ENCODE measurements at regions not wholly inside any gene's neighbourhood (a gene's known extent, or its start where the extent isn't known, plus 50 kb on each side); places are given as distances from the start of the nearest gene placed in this dataset.
"Not testable (repeated sequence)": the region's sequence is repeated elsewhere in the genome, so short reads cannot be mapped to it uniquely, and the experiment has no call there.

GRCh38 chr9:62849991-62850390, 1660.2 kb downstream of the SPATA31A7 start:
- TF ChIP-seq, protein P1, sequence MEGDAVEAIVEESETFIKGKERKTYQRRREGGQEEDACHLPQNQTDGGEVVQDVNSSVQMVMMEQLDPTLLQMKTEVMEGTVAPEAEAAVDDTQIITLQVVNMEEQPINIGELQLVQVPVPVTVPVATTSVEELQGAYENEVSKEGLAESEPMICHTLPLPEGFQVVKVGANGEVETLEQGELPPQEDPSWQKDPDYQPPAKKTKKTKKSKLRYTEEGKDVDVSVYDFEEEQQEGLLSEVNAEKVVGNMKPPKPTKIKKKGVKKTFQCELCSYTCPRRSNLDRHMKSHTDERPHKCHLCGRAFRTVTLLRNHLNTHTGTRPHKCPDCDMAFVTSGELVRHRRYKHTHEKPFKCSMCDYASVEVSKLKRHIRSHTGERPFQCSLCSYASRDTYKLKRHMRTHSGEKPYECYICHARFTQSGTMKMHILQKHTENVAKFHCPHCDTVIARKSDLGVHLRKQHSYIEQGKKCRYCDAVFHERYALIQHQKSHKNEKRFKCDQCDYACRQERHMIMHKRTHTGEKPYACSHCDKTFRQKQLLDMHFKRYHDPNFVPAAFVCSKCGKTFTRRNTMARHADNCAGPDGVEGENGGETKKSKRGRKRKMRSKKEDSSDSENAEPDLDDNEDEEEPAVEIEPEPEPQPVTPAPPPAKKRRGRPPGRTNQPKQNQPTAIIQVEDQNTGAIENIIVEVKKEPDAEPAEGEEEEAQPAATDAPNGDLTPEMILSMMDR (IDR thresholded peaks at IDR 0.05; ENCODE audit: low read depth, low read length, poor library complexity, severe bottlenecking): not testable (repeated sequence)
- TF ChIP-seq EZH2phosphoT487 (IDR thresholded peaks at IDR 0.05; ENCODE audit: borderline replicate concordance, low read length): not testable (repeated sequence)

All from DOHH2 (cell line).